Central memory CD8-positive, alpha-beta T cell (primary cell): ENCODE measurements at regions not wholly inside any gene's neighbourhood (a gene's known extent, or its start where the extent isn't known, plus 50 kb on each side); places are given as distances from the start of the nearest gene placed in this dataset.
A peak's percentile ranks its signal among the peaks of the same experiment; 100 is the strongest.

Experiments
- ATAC-seq: fragments of 150-1000 bp; cut with Tn5 transposase; replicated peaks from 2 replicates; pipeline ENCODE4 v1.10.0; 2022; ENCODE audit warnings: mild to moderate bottlenecking, moderate FRiP score, moderate number of reproducible peaks; ENCODE audit not compliant: poor library complexity, severe bottlenecking; ENCODE audit errors: extremely low read depth
- DNase-seq, 2 donors: peaks; one replicate each; pipeline ENCODE4 v3.0.0; 2021; ENCODE audit warnings: low spot score in 2 of 2
- H3K27ac Mint-ChIP-seq: one replicate; pipeline ENCODE4 v1.8.0; 2022; ENCODE audit warnings: low read depth, mild to moderate bottlenecking, moderate library complexity, mixed read lengths
- H3K27me3 Mint-ChIP-seq: one replicate; pipeline ENCODE4 v1.8.0; 2022; ENCODE audit warnings: mixed read lengths
- H3K36me3 Mint-ChIP-seq: one replicate; pipeline ENCODE4 v1.8.0; 2022; ENCODE audit warnings: mild to moderate bottlenecking, moderate library complexity, mixed read lengths; ENCODE audit not compliant: insufficient read depth
- H3K4me1 Mint-ChIP-seq: one replicate; pipeline ENCODE4 v1.8.0; 2022; ENCODE audit warnings: mixed read lengths
- H3K4me3 Mint-ChIP-seq: one replicate; pipeline ENCODE4 v1.8.0; 2022; ENCODE audit warnings: mild to moderate bottlenecking, moderate library complexity, mixed read lengths
- H3K9me3 Mint-ChIP-seq: one replicate; pipeline ENCODE4 v1.8.0; 2022; ENCODE audit warnings: mixed read lengths

DNA sequence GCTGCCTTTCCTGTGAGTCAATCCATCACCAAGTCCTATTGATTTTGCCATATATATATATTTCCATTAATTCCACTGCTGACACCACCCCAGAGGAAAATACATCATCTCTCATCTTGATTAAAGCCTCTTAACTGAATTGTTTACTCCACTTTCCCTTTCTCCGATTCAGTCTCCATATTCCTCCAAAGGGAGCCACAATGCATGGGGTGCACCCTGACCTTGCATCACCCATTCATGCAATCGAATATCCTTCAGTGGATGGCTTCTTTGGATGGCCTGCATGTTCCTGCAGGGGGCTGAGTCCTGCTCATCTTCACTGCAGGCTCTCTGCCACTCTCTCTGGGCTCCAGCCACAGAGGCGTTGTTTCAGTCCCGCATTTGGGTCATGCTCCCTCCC lies 231.0 kb downstream of the SNX18 start:
- H3K9me3 Mint-ChIP-seq, result no peaks in the 10 kb centered on the region
- no peaks in the 10 kb centered on the region for H3K27me3 Mint-ChIP-seq
- DNase-seq (no peak), ATAC-seq (no peak)
- H3K27ac Mint-ChIP-seq, result no peak overlapping the region
- H3K4me3 Mint-ChIP-seq, result no peak overlapping the region
- H3K36me3 Mint-ChIP-seq, result peaks cover 4% of the 10 kb centered on the region
- H3K4me1 Mint-ChIP-seq, result peaks cover 14% of the 10 kb centered on the region

DNA sequence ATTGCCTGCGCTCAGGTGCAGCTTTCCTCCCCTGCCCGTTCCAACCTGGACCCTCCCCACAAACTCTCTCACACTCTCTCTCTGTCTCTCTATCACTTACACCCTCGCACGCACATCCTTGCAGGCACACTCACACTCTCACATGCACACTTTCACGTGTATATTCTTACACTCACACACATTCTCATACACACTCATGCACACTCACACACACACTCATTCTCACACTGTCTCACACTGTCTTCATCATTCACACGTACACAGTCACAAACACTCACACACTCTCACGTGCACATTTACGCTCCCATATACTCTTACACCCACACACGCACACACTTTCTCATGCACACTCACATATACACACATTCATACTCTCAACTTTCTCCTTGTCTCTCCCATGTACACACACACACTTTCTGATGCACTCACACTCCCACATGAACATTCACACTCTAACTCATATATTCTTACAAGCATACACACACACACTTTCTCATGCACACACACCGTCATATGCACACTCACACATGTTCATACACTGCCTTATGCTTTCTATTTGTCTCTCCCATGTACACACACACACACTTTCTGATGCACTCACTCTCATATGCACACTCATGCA lies 229.3 kb downstream of the SNX18 start:
- peaks cover 4% of the 10 kb centered on the region for H3K36me3 Mint-ChIP-seq
- DNase-seq, result no peak

DNA sequence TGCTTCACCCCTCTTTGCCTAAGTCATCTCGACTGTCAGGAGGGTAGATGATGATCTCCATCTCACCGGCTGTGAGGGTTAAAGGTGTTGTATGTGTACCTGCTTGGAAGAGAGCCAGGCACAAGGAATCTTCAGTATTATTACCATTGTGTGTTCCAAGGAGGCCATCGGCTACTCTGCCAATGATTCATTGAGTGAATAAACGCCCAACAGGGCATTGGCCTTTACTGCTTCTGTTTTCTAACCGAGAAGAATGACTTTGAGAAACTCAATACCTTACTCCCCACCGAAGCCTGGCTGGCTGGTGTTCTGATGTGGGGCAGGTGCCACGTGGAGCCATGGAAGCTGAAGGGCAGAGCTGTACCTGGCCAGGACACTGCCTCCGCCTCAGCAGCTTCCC lies 228.8 kb downstream of the SNX18 start:
- Mint-ChIP-seq H3K36me3 (peaks cover 4% of the 10 kb centered on the region), H3K27ac (no peak overlapping the region), H3K4me1 (peaks cover 19% of the 10 kb centered on the region), H3K9me3 (no peaks in the 10 kb centered on the region), H3K27me3 (no peaks in the 10 kb centered on the region), H3K4me3 (no peak overlapping the region)
- DNase-seq, result no peak
- ATAC-seq, result no peak

More for the DNA sequence above, 229.3 kb downstream of the SNX18 start:
- H3K4me3 Mint-ChIP-seq, result no peak overlapping the region
- ATAC-seq, result no peak
- H3K9me3 Mint-ChIP-seq, result no peaks in the 10 kb centered on the region
- H3K27me3 Mint-ChIP-seq, result no peaks in the 10 kb centered on the region
- H3K27ac Mint-ChIP-seq, result no peak overlapping the region
- H3K4me1 Mint-ChIP-seq, result peaks cover 19% of the 10 kb centered on the region

DNA sequence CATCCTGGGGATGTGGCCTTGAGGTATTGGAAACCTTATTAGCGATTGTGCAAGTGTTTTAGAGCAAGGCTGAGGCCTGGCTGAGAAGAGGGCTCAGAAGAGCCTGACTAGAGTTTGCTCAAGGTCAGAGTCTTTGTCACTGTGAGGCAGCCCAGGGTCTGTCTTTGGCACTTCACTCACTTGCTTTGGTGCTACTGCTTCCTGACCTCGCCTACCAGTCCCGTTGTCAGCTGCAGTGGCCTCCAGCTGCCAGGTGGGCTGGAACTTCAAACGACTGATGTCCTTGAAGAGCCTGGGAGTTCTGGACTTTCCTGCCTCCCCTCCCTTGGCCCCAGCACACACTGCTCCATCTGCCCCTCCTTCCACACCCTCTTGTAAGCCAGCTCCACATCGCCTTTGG lies 228.0 kb downstream of the SNX18 start:
- Mint-ChIP-seq H3K27me3 (no peaks in the 10 kb centered on the region), H3K4me1 (peaks cover 27% of the 10 kb centered on the region), H3K9me3 (no peaks in the 10 kb centered on the region), H3K4me3 (no peak overlapping the region), H3K36me3 (peaks cover 4% of the 10 kb centered on the region), H3K27ac (no peak overlapping the region)
- ATAC-seq, result no peak
- DNase-seq, result no peak

DNA sequence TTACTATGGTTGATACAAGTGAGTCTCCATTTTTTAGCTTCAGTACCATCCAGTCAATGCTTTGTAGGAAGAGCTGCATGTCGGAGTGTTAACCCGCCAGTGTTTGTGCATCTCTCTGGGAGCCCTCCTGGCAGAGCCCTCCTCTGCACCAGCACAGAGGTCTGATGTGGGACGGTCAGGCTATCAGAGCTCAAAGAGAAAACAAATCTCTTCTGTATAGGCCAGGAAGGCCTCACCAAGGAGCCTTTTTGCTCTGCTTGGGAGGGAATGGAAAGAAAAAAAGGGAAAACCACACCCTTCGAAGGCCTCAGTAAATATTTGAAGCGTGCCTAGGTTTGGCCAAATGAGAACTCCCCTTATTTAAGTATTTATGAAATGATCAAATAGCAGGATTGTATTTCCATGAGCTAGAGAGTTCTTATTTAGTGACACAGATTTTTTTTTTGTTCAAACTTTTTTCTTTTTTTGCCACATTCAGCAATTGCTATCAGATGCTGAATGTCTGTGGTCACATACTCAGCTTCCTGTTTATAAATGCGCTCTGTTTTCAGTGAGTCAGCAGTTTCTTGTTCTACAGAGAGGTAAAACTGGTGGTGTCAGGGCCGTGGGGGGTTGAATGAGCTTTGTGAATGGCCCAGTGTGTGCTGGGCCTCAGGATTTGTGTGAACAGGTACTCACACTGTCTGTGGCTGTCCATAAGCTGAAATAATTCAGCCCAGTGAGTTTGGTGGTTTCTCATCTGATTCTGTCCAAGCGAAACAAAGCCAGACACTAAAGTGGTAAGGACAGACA lies 226.6 kb downstream of the SNX18 start:
- ATAC-seq (peak; percentile 98), DNase-seq (peak in 1 of 2 donors; percentile 38)
- Mint-ChIP-seq H3K9me3 (no peaks in the 10 kb centered on the region), H3K27ac (peak overlapping the region; percentile 72), H3K36me3 (peaks cover 4% of the 10 kb centered on the region), H3K4me3 (peak overlapping the region; percentile 51), H3K4me1 (peaks cover 33% of the 10 kb centered on the region), H3K27me3 (no peaks in the 10 kb centered on the region)

DNA sequence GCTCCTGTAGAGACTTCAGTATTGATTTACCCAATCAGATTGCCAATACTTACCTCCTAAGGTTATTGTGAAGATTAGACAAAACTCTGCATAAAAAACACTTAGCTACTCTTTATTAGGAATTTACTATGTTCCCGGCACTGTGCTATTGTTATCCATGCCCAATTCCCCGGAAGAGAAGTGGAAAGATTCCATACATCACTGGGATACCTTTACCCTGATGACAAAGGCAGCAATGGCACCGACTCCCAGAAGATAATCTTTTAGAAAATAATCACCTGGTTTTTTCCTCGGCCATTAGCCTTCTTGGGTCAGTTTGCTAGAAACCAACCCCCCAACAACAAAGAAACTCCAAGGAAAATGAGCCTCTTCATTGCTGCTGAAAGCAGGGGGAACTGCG lies 226.0 kb downstream of the SNX18 start:
- no peak for ATAC-seq
- peaks cover 4% of the 10 kb centered on the region for H3K36me3 Mint-ChIP-seq
- peak overlapping the region; percentile 72 for H3K27ac Mint-ChIP-seq
- DNase-seq, result no peak
- no peaks in the 10 kb centered on the region for H3K27me3 Mint-ChIP-seq
- H3K9me3 Mint-ChIP-seq, result no peaks in the 10 kb centered on the region
- peaks cover 36% of the 10 kb centered on the region for H3K4me1 Mint-ChIP-seq
- no peak overlapping the region for H3K4me3 Mint-ChIP-seq

DNA sequence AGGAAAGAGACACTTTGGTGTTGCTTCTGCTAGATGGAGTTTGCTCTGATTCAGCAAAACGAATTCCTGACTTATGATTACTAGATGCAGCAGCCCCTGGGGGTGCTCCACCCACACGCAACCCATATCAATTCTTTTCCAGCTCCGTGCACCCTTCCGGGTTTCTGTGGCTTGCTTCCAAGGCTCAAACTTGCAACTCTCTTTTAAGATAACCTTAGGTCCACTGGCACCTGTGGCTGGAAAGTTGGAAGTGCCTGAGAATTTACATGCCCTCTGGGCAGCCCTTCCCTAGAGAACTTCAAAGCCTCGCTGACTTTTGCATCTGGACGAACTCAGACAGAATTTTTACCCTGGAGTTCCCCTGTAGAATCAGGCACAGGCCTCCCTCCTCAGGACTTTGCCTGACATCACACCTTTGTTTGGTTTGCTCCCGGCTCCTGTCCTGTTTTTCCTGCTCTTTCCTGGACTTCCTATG lies 224.9 kb downstream of the SNX18 start:
- peaks cover 43% of the 10 kb centered on the region for H3K4me1 Mint-ChIP-seq
- no peak overlapping the region for H3K4me3 Mint-ChIP-seq
- no peak for ATAC-seq

DNA sequence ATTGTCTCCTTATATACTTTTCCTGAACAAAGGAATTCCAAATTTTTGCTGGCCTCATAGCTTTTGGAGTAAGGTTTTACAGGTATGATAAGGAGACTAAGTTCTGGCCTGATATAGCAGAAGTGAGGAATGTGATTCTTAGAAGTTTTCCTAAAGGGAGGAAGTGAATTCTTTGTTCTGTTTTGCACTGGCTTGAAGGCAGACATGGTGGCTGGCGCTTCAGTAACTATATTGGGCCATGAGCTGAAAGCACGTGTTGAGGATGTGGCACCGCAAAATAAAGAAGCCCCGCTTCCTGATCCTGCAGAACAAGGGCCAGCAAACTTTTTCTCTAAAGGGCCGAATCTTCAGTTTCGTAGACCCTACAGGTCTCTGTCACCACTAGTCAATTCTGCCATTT lies 224.2 kb downstream of the SNX18 start:
- H3K27ac Mint-ChIP-seq, result no peak overlapping the region
- ATAC-seq (no peak), DNase-seq (no peak)
- no peaks in the 10 kb centered on the region for H3K9me3 Mint-ChIP-seq
- H3K4me1 Mint-ChIP-seq, result peaks cover 43% of the 10 kb centered on the region
- no peaks in the 10 kb centered on the region for H3K27me3 Mint-ChIP-seq
- H3K36me3 Mint-ChIP-seq, result peaks cover 4% of the 10 kb centered on the region
- H3K4me3 Mint-ChIP-seq, result no peak overlapping the region

More for the DNA sequence above, 224.9 kb downstream of the SNX18 start:
- H3K36me3 Mint-ChIP-seq, result peaks cover 4% of the 10 kb centered on the region
- H3K9me3 Mint-ChIP-seq, result no peaks in the 10 kb centered on the region
- no peak for DNase-seq
- H3K27me3 Mint-ChIP-seq, result no peaks in the 10 kb centered on the region
- peak overlapping the region; percentile 68 for H3K27ac Mint-ChIP-seq

DNA sequence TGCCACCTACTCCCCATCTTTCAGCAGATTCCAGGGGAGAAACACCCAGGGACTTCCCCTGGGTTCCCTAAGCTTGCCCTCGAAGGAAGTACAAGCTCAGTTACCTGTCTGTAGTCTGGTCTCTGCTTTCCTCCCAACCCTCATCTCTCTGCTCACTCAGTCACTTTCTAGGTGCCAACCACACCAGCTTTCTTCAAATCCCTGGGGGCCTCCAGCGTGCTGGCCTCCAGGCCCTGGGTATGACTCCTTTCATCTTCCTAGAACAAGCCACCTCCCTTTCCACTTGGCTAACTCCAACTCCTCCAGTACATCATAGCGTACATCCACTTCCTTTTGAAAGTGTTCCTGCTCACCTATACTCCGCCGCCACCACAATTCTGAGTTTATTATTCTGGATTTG lies 222.6 kb downstream of the SNX18 start:
- Mint-ChIP-seq H3K27me3 (no peaks in the 10 kb centered on the region), H3K4me1 (peaks cover 43% of the 10 kb centered on the region), H3K27ac (no peak overlapping the region), H3K9me3 (no peaks in the 10 kb centered on the region), H3K4me3 (no peak overlapping the region), H3K36me3 (peaks cover 4% of the 10 kb centered on the region)
- no peak for DNase-seq
- ATAC-seq, result no peak

DNA sequence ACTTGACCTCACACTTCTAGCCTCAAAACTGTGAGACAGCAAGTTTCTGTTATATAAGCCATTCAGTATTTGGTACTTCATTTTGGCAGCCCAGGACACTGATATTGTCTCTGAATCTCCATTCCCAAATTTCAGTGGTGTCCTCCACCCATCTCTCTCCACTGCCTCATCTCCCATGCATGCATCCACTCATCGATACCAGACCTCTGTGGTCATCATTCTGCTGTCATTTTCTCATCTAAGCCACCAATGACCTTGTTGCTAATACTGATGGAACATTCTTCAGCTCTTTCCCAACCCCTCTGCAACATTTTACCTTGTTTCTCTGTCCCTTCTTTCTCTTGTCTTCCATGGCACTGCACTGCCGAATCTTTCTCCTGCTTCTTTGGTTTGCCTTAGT lies 221.8 kb downstream of the SNX18 start:
- DNase-seq, result no peak
- no peak for ATAC-seq
- peaks cover 1% of the 10 kb centered on the region for H3K36me3 Mint-ChIP-seq
- H3K4me3 Mint-ChIP-seq, result no peak overlapping the region
- H3K27me3 Mint-ChIP-seq, result no peaks in the 10 kb centered on the region
- H3K27ac Mint-ChIP-seq, result no peak overlapping the region
- peaks cover 37% of the 10 kb centered on the region for H3K4me1 Mint-ChIP-seq
- no peaks in the 10 kb centered on the region for H3K9me3 Mint-ChIP-seq

DNA sequence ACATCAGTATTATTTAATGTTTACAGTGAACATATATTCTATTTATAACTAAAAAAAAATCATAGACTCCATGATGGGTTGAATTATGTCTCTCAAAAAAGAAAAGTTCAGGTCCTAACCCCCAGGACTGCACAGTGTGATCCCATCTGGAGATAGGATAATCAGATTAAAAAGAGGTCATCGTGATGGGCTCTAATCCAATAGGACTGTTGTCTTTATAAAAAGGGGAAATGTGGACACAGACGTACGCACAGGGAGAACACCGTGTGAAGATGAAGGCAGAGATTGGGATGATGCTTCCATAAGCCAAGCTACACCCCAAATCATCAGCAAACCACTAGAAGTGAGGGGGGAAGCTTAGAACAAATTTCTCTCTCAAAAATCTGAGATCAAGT lies 221.4 kb downstream of the SNX18 start:
- peaks cover 33% of the 10 kb centered on the region for H3K4me1 Mint-ChIP-seq
- H3K9me3 Mint-ChIP-seq, result no peaks in the 10 kb centered on the region
- H3K4me3 Mint-ChIP-seq, result no peak overlapping the region
- no peaks in the 10 kb centered on the region for H3K36me3 Mint-ChIP-seq
- H3K27me3 Mint-ChIP-seq, result no peaks in the 10 kb centered on the region
- ATAC-seq (no peak), DNase-seq (no peak)
- H3K27ac Mint-ChIP-seq, result no peak overlapping the region

DNA sequence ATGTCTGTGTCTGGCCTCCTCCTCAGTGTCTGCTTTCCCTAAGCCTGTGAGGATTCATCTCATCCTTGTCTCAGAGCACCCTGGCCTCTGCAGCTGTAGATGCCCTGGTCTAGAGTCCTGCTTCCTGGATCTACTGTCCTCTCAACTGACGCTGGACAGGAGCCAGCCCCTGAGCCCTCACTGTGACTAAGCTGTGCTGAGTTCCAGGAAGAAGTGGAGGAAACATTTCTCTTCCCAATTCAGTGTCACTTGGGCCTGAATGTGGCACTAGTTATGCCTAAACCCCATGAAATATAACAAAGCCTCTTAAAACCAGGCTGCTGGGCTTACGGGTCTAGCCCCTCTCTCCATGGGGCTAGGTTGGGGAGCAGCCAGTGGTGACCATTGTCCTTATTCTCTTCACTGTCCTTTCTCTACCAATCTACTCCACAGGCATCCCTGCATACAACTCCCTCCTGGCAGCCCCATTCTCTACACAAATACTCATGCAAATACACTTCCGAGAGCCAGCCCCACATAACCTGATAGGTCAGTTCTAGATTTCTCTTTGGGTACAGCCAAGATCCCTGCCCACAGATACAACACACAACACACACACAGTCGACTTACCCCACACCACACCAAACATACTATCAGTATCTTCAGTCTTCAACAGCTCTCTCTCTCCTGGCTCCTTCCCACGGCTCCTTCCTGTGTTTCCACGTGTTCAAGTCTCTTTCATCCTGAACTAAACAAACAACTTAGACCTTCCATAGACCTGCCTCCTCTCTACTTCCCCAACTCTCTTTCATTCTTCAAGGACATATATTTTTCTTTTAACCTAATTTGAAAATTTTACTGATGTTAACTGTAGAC lies 220.8 kb downstream of the SNX18 start:
- no peak overlapping the region for H3K4me3 Mint-ChIP-seq
- peaks cover 30% of the 10 kb centered on the region for H3K4me1 Mint-ChIP-seq
- ATAC-seq (no peak), DNase-seq (no peak)
- no peak overlapping the region for H3K27ac Mint-ChIP-seq
- no peaks in the 10 kb centered on the region for H3K27me3 Mint-ChIP-seq
- H3K36me3 Mint-ChIP-seq, result no peaks in the 10 kb centered on the region
- no peaks in the 10 kb centered on the region for H3K9me3 Mint-ChIP-seq
